NCI-H2196 treated with DMSO at 0.1 percent for 48 hours (cell line): ENCODE measurements at regions not wholly inside any gene's neighbourhood (a gene's known extent, or its start where the extent isn't known, plus 50 kb on each side); places are given as distances from the start of the nearest gene placed in this dataset.
A peak's percentile ranks its signal among the peaks of the same experiment; 100 is the strongest.
"Not testable (repeated sequence)": the region's sequence is repeated elsewhere in the genome, so short reads cannot be mapped to it uniquely, and the experiment has no call there.

Experiments used
- DNase-seq: peaks from one replicate; lab custom pipeline; 2025; ENCODE audit not compliant: unreplicated experiment; lab: John Stamatoyannopoulos, UW

GRCh38 chr10:30765022-30765615 lies 135.6 kb upstream of the LYZL2 start:
- no peak for DNase-seq

- no peak for DNase-seq
These were observed 134.4 kb upstream of the LYZL2 start for GRCh38 chr10:30763918-30764317.

GRCh38 chr10:30762620-30763019 lies 133.1 kb upstream of the LYZL2 start:
- no peak for DNase-seq

- DNase-seq, result no peak
These were observed 129.9 kb upstream of the LYZL2 start for GRCh38 chr10:30759423-30759822.

GRCh38 chr10:30758338-30758737 lies 128.8 kb upstream of the LYZL2 start:
- DNase-seq, result no peak

GRCh38 chr10:30756896-30757295 lies 127.3 kb upstream of the LYZL2 start:
- no peak for DNase-seq

- DNase-seq, result no peak
These were observed 126.6 kb upstream of the LYZL2 start for GRCh38 chr10:30756151-30756550.

- no peak for DNase-seq
These were observed 125.9 kb upstream of the LYZL2 start for GRCh38 chr10:30755441-30755953.

GRCh38 chr10:30752481-30752881 lies 122.9 kb upstream of the LYZL2 start:
- DNase-seq, result no peak

GRCh38 chr10:30751678-30752331 lies 122.3 kb upstream of the LYZL2 start:
- DNase-seq, result peak; percentile 15

GRCh38 chr10:30750971-30751677 lies 121.6 kb upstream of the LYZL2 start:
- no peak for DNase-seq

GRCh38 chr10:30749385-30749784 lies 119.8 kb upstream of the LYZL2 start:
- DNase-seq, result no peak

- DNase-seq, result no peak
These were observed 118.8 kb upstream of the LYZL2 start for GRCh38 chr10:30748152-30748973.

- no peak for DNase-seq
These were observed 118.1 kb upstream of the LYZL2 start for GRCh38 chr10:30747633-30748032.

GRCh38 chr10:30745953-30746352 lies 116.4 kb upstream of the LYZL2 start:
- DNase-seq, result no peak

GRCh38 chr10:30744106-30744505 lies 114.6 kb upstream of the LYZL2 start:
- DNase-seq, result no peak

GRCh38 chr10:30743586-30743985 lies 114.0 kb upstream of the LYZL2 start:
- no peak for DNase-seq

GRCh38 chr10:30742471-30742870 lies 112.9 kb upstream of the LYZL2 start:
- DNase-seq, result no peak

GRCh38 chr10:30740774-30741173 lies 111.2 kb upstream of the LYZL2 start:
- not testable (repeated sequence) for DNase-seq

- DNase-seq, result no peak
These were observed 108.9 kb upstream of the LYZL2 start for GRCh38 chr10:30738416-30738815.

GRCh38 chr10:30737931-30738391 lies 108.4 kb upstream of the LYZL2 start:
- no peak for DNase-seq
